PC-3 (cell line): ENCODE measurements at regions not wholly inside any gene's neighbourhood (a gene's known extent, or its start where the extent isn't known, plus 50 kb on each side); places are given as distances from the start of the nearest gene placed in this dataset.

Experiments used
- CTCF ChIP-seq: fragments of 300-600 bp; sonication (generic); conservative IDR thresholded peaks from 2 replicates; pipeline ENCODE4 v1.5.1; 2017; ENCODE audit warnings: antibody characterized with exemption, low read depth, mild to moderate bottlenecking, low read length
- EZH2 ChIP-seq: fragments of 300-600 bp; sonication (generic); IDR thresholded peaks from one replicate; pipeline ENCODE4 v1.6.1; 2017; ENCODE audit warnings: antibody characterized with exemption, mild to moderate bottlenecking, low read length; ENCODE audit not compliant: unreplicated experiment
- EZH2phosphoT487 ChIP-seq: fragments of 300-600 bp; sonication (generic); IDR thresholded peaks from 2 replicates; pipeline ENCODE4 v1.6.1; 2018; ENCODE audit warnings: mild to moderate bottlenecking, antibody characterized with exemption, low read length, borderline replicate concordance

GRCh38 chr5:145084834-145085233, 750.3 kb downstream of the PRELID2 start:
- TF ChIP-seq EZH2: no peak
- TF ChIP-seq CTCF: no peak
- no peak for TF ChIP-seq EZH2phosphoT487
